ENCODE measurements at regions not wholly inside any gene's neighbourhood (a gene's known extent, or its start where the extent isn't known, plus 50 kb on each side); places are given as distances from the start of the nearest gene placed in this dataset.
"Not testable (repeated sequence)": the region's sequence is repeated elsewhere in the genome, so short reads cannot be mapped to it uniquely, and the experiment has no call there.

DNA sequence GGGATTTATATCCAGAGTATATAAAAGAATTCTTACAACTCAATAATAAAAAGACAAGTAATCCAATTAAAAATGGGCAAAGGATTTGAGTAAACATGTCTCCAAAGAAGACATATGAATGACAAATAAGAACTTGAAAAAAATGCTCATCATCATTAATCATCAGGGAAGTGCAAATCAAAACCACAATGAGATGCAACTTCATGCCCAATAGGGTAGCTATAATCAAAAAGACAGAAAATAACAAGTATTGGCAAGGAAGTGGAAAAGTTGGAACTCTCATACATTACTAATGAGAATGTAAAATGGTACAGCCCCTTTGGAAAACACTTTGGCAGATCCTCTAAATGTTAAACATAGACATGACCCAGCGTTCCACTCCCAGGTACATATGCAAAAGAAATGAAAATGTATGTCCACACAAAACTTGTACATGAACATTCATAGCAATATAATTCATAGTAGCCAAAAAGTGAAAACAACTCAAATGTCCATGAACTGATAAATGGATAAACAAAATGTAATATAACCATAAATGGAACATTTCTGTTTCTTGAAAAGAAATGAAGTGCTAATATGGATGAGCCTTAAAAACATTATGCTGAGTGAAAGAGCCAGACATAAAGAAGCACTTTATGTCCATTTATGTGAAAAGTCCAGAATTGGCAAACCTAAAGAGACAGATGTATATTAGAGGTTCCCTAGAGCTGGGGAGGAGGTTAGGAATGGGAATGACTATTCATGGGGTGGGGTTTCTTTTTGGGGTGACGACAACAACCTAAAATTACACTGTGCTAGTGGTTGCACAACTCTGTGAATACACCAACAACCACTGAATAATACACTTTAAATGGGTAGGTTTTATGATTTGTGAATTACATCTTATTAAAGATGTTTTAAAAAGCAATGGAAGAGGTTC lies 259.7 kb downstream of the RHOU start:
- DNase-seq = no peak

DNA sequence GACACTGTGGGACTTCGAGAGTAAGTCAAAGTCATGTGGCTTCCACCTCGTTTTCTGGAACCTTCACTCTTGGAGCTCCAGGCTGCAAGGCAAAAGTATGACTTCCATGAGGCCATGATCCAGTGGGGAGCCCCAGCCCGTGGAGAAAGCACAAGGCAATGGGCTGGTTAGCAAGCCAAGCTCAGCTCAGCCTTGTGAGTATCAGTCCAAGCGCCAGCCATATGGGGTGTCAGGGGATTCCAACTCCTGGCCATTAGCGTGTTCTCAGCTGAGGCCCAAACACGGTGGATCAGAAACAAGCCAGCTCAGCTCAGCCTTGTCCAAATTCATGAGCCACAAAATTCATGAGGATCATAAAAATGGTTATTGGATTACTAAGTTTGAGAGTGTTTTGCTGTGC lies 261.0 kb downstream of the RHOU start:
- DNase-seq = no peak

DNA sequence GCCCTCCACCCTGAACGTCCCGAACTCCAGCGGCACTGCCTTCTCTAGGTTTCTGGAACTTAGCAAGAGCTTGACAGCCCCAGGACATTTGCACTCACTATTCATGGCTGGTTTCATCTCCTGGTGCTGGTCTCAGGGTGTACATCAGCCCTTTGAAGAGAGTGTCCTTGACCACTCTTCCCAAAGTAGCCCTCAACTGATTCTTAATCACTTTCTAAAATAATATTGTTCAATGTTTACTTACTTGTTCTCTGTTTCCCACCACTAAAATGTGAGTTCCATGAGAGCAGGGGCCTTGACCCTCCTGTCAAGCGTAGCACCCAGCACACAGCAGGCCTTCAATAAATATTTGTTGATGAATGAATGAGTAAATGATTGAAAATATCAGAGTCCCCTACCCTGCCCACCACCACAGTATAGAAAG lies 262.5 kb downstream of the RHOU start:
- no peak for DNase-seq

- no peak for DNase-seq
Observed at GRCh38 chr1:228998179-228998578, 262.9 kb downstream of the RHOU start.

DNA sequence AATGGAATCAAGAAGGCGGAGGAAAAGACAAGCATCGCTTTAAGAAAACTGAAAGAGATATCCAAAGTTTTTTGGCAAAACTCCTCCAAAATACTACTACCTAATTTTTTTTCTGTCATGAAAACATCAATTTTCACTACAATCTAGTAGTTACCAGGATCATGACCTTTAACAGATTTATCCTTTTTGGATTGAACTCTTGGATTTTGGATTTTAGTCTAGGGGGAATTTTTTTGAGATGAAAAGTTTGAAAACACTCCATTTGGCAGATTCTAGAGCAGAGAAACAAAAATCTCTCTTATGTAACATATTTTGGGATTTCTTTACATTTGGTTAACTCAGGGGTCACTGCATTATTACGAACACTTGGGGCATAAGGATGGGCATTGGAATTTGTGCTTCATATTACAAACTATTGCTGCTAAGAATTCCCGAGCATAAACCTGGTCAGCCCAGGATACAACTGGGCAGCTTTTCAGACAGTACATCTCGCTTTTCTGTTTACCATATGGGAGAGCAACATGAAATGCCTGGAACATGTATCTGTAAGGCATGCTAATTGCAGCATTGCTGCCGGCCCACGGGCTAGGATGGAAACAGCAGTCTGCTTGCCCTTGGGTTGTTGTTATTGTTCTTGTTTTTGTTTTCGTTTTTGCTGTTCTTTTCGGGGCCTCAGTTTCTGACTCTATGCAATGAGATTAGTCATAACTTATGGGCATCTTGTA lies 264.3 kb downstream of the RHOU start:
- no peak for DNase-seq

- no peak for DNase-seq
Observed at GRCh38 chr1:229000187-229000586, 264.9 kb downstream of the RHOU start.

GRCh38 chr1:229001467-229002011 lies 266.3 kb downstream of the RHOU start:
- no peak for DNase-seq

DNA sequence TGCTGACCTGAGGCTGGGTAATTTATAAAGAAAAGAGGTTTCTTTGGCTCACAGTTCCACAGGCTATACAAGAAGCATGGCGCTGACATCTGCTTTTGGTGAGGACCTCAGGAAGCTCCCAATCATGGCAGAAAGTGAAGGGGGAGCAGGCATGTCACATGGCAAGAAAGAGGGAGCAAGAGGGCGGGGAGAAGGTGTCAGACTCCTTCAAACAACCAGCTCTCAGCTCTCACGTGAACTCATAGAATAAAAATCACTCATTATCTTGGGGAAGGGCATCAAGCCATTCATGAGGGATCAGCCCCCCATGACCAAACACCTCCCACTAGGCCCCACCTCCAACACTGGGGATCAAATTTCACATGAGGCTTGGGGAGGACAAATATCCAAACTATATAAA lies 266.8 kb downstream of the RHOU start:
- DNase-seq = no peak

- no peak for DNase-seq
Observed at GRCh38 chr1:229002451-229002960, 267.2 kb downstream of the RHOU start.

- no peak for DNase-seq
Observed at GRCh38 chr1:229003233-229004031, 267.5 kb upstream of the RAB4A start.

GRCh38 chr1:229004066-229004833 lies 266.7 kb upstream of the RAB4A start:
- DNase-seq = no peak

DNA sequence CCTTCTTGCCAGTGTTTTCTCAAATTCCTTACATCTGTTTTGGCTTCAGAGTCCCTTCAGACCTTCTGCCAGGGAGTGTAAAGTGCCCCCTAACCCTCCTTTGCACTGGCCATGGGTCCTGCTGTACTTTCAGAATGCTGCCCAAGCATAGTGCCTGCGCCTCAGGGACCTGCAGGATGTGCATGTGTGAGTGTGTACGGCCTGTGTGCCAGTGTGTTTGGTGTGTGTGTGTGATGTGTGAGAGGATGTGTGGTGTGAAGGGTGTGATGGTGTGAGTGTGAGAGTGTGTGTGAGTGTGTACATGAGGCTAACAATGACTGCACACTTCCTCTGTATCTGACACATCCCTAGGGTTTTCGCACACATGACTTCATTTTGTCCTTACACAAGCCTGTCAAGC lies 265.8 kb upstream of the RAB4A start:
- DNase-seq = no peak

DNA sequence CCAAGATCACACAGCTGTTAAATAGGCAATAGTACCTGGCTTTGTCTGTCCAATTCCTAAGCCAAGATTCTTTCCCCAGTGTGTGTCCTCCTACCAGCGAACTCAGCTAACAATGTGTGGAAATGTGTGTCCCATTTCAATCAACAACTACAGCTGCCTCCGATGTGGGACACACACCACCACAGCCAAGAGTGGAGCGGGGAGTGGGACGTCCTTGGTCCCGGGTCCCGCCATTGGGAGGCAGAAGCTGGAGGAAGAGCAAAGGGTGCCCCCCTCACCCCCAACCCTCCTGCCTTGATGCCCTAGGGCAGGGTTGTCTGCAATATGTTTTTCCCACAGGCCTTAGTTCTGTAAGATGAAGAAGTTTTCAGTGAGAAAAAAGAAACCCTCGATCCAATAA lies 265.4 kb upstream of the RAB4A start:
- no peak for DNase-seq

GRCh38 chr1:229006121-229006870 lies 264.6 kb upstream of the RAB4A start:
- DNase-seq = no peak

DNA sequence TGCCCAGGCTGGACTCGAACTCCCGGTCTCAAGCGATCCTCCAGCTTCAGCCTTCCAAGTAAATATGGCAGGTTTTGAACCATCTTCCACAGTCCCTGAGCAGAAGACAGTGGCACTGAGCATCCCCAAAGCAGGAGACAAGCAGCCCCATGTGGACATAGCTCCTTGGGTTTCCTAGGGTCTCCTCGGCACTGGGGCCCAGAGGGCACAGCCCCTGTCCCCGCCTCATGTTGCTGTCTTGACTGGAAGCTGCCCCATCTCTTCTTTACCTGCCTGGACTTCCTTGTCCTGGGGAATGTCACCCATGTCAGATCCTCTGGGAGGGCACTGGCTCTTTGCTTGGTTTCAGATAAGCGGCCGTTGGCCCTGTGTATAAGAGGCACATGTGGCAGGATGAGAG lies 263.7 kb upstream of the RAB4A start:
- DNase-seq = no peak

DNA sequence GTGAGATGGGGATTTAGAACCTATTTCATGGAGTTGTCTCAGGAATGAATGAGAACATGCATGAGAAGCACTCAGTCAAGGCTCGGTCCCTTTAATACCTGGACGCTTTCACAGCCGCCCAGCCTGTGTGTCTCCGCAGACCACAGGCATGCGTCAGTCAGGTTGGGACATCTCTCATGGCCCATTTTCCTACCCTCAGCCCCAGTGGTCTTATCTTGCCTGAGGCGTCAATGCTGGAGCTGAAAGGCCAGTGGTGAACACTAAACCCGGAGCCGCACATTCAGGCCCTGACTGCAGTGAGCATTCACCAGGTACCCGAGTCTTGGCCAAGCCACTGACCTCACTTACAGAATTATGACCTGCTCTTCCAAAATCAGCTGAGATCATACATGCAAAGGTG lies 263.2 kb upstream of the RAB4A start:
- no peak for DNase-seq

DNA sequence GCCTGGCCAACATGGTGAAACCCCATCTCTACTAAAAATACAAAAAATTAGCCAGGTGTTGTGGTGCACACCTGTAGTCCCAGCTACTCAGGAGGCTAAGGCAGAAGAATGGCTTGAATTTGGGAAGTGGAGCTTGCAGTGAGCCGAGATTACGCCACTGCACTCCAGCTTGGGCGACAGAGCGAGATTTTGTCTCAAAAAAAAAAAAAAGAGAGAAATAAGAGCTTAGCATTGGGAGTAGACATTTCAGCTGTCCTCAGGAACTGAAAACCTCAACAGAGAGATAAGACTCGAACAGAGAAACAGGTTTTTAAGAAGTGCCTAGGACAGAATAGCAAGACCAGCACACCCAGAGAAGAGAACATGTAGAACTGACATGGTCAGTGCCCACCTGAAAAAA lies 262.6 kb upstream of the RAB4A start:
- not testable (repeated sequence) for DNase-seq

- DNase-seq = no peak
Observed at GRCh38 chr1:229011022-229011421, 259.9 kb upstream of the RAB4A start.

- no peak for DNase-seq
Observed at GRCh38 chr1:229012823-229013222, 258.1 kb upstream of the RAB4A start.

DNA sequence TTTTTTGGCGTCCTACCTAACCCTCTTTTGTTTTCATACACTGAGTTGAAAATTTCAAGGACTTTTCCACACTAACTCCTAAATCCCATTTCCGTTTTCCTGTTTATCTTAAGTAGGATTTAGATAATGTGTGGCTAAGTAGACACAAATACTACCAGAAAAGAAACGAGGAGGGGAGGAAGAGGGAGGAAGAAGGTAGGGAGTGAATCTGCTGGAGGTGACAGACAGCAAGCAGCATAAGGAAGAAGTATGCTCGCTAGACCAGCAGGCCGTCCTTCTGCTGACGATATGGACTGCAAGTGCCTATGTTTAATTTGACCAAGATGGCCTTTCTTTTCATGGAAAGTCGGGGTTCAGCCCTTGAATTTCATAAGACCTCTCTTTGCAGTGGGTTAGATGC lies 256.9 kb upstream of the RAB4A start:
- DNase-seq = no peak

- no peak for DNase-seq
Observed at GRCh38 chr1:229015806-229016205, 255.1 kb upstream of the RAB4A start.
